Myocyte (in vitro differentiated cells): ENCODE measurements at regions not wholly inside any gene's neighbourhood (a gene's known extent, or its start where the extent isn't known, plus 50 kb on each side); places are given as distances from the start of the nearest gene placed in this dataset.
"Not testable (repeated sequence)": the region's sequence is repeated elsewhere in the genome, so short reads cannot be mapped to it uniquely, and the experiment has no call there.

ENCODE experiments used
- DNase-seq: peaks from one replicate; pipeline ENCODE4 v3.0.0-alpha.2; 2012; ENCODE audit warnings: low read depth

GRCh38 chr12:127785986-127786590, 480.9 kb upstream of the TMEM132C start:
- peak; percentile 53 for DNase-seq

- DNase-seq: no peak
Measured at GRCh38 chr12:127787544-127787943, 479.4 kb upstream of the TMEM132C start.

GRCh38 chr12:127790376-127790775, 476.6 kb upstream of the TMEM132C start:
- DNase-seq: no peak

GRCh38 chr12:127791217-127791616, 475.8 kb upstream of the TMEM132C start:
- DNase-seq: no peak

DNA sequence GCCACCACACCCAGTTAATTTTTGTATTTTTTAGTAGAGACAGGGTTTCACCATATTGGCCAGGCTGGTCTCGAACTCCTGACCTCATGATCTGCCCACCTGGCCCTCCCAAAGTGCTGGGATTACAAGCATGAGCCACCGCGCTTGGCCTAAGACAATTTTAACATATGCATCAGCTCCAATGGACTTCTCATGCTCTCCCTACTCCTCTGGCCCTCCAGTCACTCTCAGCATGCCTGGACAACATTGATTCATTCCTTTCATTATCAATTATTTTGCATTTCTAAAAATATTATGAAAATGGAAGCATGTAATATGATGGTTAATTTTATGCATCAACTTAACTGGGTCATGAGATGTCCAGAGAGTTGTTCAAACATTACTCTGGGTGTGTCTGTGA, 469.1 kb upstream of the TMEM132C start:
- DNase-seq: no peak

DNA sequence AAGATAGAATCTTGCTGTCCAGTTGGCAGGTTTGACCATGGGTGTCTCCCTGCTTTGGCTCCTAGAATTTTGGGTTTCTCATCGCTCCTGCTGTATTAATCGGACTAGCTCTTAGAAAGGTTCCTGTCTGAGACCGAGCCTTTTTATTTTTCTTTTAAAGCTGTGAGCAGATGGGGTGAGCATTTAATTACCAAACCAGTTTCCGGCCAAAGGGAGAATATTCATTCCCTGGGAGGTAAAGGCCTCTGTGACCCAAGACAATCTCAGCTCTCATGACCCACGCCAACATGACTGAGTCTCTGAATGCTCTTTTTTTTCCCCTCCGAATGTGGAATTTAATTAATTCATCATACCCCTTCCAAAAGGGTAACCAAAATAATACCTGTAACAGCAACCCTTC, 464.7 kb upstream of the TMEM132C start:
- DNase-seq: no peak

GRCh38 chr12:127803545-127803944, 463.4 kb upstream of the TMEM132C start:
- peak; percentile 9 for DNase-seq

DNA sequence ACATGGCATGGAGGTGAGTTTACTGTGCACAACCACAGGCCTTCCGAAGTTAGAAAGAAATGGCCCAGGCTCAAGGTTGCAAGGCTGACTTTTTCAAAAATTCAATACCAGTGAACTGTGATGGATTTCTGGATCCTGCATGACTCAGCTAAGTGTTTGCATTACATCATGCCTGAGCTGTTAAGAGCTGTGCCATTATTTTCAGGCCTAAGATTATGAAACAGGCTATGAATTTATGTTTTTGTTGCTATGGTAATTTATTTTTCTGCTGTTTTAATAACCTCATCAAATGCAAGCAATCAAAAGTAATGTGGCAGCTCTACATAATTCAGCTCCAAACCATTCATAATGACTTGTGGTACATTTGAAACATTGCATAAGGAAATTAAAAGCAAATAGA, 457.7 kb upstream of the TMEM132C start:
- DNase-seq: peak; percentile 83

GRCh38 chr12:127810041-127810440, 456.9 kb upstream of the TMEM132C start:
- DNase-seq: peak; percentile 98

- not testable (repeated sequence) for DNase-seq
Measured at GRCh38 chr12:127810459-127810858, 456.5 kb upstream of the TMEM132C start.

DNA sequence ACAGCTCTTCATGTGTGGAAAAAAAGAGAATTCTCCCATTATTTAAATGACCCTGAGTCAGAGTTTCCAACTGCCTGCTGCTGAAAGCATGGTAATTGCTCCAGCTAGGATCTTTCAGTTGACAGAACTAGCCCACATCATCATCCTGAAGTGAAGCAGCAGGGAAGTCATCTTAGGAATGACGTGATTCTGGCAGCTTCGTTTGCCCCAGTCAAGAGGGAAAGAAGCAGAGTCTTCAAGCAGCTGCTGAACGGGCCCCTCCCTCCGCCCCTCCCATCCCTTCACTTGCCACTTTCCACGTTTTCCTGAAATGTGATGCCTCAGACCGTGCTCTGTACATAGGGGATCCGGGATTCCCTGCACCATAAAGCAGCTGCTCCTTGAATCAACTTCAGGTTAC, 455.0 kb upstream of the TMEM132C start:
- peak; percentile 90 for DNase-seq

GRCh38 chr12:127813147-127813546, 453.8 kb upstream of the TMEM132C start:
- no peak for DNase-seq

DNA sequence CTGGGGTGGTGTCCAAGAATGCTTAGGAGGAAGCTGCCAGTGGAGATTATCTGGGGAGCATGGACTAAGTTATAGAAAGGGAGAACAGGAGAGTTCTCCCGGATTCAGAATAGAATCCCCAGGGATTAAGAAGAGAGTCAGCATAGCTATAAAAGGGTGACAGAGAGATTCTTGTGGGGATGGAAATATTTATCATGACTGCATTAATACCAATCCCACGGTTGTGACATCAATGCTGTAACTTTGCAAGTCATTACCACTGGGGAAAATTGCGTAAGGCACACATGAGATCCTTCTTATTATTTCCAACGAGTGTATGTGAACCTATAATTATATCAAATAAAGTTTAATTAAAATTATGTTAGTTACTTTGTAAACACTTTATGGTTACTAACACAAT, 447.9 kb upstream of the TMEM132C start:
- DNase-seq: no peak

GRCh38 chr12:127820271-127820670, 446.7 kb upstream of the TMEM132C start:
- DNase-seq: no peak

DNA sequence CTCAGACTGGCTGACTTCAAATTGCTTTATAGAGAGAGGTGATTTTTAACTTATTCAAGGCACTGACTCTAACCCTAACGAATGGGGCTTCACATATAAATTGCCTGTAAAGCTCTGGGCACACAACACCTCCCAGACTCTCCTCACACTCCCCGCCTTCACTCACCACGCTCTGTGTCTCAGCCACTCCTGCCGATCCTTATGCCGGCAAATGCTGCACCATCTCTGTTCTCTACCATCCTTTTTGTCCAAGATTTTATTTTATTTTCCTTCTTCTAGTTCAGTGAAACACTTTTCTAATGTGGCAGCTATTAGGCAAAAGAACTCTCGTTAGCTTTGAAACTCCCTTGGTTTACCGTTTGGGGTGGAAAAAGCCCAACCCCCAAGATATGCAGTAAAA, 446.1 kb upstream of the TMEM132C start:
- DNase-seq: no peak

DNA sequence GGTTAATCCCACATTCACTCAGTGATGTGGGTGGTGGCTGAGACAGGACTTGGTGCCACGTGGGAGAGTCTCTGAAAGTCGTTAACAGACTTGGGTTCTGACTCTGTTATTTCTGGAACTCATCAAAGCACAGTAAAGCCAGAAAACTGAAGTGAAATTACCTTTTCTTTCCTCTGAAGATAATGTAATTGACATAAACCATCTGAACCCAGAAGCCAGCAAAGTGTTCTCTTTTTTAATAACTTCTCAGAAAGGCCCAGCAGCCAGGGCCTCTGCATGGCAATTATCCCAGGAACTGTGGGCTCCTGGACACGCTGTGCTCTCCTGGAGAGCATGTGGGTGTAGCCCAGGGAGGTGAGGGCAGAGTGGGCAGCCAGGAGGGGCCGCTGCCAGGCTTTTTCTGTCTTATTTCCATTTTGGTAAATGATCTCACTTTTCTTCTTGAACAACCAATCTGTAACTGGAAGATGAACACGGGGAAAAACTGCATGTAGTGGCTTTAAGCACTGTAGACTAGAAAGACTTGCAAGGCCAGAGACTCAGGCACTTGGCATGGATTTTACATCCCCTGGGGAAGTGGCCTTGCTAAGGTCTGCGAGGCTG, 444.1 kb upstream of the TMEM132C start:
- no peak for DNase-seq

GRCh38 chr12:127823801-127824200, 443.2 kb upstream of the TMEM132C start:
- DNase-seq: no peak

DNA sequence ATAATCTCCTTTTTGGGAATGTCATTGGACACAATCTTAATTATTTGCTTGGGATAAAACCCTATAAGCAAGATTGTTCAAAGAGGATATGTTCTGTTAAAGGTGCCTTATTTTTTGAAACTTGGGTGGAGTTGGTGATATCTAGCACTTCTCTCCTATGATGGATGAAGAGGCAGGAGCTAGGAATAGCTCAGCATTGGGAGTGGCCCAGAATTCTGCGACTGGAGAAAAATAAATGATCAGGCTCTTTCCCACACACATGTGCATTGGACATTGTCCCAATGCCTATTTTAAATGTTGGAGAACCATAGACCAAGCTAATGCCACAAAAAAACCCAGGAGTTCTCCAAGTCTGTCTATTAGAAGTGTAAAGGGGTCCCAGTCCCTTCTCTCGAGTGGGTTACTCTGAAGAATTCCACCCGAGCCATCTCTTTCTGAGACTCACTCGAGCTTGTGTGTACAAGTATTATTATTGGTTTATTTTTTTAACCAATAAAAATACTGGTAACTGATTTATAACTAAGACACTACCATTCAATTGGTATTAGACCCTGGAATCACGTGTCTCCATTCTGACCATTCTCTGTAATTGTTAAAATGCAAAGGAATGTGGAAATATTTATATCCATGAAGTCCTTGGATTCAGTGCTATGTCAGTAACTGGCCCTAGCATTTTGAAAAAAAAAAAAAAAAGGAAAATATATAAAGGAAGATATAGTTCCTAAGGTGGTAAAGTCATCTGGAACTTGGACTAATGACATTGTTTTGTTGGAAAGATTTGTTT, 437.5 kb upstream of the TMEM132C start:
- DNase-seq: no peak

DNA sequence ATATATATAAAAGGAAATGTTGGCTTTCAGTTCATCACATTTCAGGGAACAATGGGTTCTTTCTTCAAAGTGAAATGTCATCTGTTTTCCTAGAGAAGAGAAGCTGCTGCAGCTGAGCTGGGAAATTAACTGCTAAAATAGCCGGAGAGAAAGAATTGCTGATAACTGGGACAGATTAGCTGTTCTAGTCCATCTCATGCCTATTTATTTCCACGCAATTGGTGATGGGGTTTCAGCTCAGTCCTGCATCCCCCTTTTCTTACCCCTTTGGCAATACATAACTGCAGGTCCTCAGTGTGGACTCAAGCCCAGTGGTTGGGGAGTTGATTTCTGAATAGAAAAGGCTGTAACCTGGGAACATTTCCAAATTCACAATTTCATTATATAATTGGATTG, 436.9 kb upstream of the TMEM132C start:
- DNase-seq: no peak

DNA sequence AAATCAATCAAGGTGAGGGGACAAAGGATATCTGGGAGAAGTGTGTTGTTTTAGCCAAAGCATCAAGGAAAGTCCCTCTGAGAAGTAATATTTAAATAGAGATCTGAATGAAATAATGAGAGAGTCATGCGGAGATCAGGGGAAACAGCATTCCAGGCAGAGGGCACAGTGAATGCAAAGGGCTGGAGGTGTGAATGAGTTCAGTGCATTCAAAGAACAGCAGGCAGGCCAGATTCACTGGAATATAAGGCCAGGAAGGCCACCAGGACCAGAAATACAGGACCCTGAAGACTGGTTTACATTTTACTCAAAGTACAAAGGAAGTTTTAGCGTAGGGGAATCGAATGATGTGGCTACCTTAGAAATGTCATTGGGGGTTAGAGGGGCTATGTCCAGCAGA, 436.2 kb upstream of the TMEM132C start:
- DNase-seq: no peak

DNA sequence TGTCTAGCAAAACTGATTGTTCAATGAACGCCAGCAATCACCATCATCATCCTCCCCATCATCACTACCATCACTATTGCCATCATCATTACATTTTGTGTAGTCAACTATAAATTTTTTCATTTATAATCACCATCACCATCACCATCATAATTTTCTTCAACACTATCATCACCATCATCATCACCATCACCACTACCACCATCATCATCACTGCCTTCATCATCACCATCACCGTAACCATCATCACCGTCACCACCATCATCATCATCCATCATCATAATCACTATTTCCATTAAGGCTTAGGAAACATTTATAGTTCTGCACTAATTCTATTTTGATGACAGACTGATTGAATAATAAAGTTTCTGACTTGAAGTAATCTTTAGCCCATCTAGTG, 434.8 kb upstream of the TMEM132C start:
- DNase-seq: no peak

GRCh38 chr12:127836802-127837201, 430.2 kb upstream of the TMEM132C start:
- DNase-seq: not testable (repeated sequence)

- no peak for DNase-seq
Measured at GRCh38 chr12:127857661-127858060, 409.3 kb upstream of the TMEM132C start.
